Superior temporal gyrus (tissue), 1 donor: ENCODE measurements at regions not wholly inside any gene's neighbourhood (a gene's known extent, or its start where the extent isn't known, plus 50 kb on each side); places are given as distances from the start of the nearest gene placed in this dataset.

Experiments used
- DNase-seq: peaks from one replicate; pipeline ENCODE4 v3.0.0-alpha.2; 2016; ENCODE audit errors: extremely low spot score

DNA sequence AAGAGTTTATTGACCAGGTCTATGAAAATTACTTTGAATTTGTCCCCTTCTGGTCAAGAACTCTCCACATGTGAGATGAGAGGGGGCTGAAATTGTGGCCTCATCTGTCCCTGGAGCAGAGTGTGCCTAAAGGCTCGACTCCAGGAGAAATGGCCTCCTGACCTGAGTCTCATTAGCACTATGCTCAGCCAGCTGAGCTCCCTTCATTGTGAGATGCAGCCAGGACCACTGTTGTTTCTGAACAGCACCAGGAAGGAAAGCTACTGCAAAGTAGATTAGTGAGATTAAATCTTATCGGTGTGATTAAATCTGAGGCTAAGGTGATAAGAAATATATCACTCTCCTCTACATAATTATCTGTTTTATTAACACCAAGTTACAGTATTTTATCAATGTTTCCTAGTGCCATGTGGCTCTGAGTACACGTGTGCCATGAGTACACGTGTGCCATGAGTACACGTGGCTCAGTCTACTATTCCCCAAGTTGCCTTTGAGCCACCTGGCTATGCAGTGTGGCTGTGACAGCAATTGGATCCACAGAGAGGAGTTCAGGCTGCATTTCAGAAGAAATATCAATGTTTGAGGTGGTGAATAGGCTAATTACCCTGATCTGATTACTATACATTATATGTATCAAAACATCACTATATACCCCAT is 126.9 kb downstream of the IPMK start:
- DNase-seq: no peak

DNA sequence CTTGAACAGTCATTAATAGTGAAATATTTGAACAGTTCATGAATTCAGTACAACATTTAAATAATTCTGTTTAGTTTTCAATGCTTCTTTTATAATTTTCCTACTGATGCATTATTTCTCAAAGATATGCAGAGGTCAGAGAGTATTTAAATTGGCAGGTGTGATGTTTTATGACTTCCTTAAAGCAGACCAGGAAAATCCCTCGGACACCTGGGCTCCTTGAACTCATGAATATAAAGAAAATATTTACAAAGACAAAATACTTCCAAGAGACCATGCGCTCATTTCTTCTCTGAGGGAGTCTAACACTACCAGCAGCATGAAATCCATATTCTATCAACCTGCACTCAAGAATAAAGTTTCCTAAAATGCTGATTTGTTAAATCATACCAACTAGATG is 127.6 kb downstream of the IPMK start:
- no peak for DNase-seq

DNA sequence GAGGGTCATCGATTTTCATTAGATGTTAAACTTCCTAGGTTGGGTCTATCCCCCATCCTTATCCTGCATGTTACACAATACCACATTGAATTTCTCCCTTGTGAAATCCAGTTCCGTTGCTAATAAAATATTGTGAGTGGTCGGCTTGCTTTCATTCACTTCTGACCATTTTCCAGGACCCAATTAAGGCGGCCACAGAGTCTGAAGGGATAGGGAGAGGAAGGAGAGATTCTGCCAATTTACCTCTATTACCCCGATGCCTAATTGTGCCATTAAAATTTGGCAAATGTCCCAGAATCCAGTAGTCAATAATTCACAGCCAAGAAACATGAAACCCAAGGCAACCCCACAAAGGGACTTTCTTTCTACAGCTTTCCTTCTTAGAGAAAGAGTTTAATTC is 129.9 kb downstream of the IPMK start:
- peak; percentile 48 for DNase-seq

DNA sequence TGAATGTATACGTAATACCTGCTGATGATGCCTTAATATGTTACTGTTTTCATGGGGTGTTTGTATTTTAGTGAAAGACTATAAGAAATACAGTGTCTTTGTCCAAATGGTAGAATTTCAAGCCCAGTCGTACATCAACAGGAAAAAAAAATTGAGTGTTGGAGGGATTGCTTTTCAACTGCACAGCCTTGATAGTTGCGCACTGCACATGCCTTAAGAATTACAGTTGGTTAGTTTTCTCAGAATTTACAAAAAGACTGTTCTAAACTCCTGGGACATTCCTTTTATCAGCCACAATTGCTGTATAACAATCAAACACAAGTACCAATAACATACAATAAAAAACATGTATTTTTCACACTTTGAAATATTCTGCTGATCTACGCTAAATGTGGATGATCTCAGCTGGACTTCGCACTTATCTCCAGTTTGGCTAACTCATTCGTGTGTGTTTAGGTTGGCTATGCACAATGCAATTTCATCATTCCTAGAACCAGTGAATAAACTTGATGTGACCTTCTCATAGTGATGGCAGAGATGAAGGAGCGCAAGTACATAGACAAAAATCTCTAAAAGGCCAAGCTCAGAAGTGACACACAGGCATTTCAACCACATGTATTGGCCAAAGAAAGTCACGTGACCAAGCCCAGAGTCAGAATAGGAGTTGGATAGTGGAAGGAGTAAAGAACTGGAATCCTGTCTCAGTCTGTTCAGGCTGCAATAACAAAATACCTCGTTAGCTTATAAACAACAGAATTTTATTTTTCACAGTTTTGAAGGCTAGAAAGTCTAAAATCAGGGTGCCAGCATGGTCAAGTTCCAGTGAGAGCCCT is 152.3 kb downstream of the IPMK start:
- no peak for DNase-seq

DNA sequence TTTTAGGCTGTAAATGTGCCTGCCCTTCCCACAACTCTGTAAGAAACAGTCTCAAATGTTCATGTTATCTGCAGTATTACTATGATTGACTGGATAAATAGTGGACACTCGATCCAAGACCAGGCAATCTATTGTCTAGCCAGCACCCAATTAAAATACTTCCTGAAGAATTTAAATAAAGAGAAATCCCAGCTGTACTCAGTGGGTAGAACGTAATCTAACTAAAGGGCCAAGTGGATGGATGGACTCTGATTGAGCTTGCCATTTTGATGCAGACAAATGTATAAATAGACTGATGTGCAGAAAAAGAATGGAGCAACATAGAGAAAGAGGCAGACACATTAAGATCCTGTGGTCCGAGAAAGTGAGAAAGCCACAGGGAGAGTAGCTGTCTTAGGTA is 158.0 kb downstream of the IPMK start:
- DNase-seq: no peak

DNA sequence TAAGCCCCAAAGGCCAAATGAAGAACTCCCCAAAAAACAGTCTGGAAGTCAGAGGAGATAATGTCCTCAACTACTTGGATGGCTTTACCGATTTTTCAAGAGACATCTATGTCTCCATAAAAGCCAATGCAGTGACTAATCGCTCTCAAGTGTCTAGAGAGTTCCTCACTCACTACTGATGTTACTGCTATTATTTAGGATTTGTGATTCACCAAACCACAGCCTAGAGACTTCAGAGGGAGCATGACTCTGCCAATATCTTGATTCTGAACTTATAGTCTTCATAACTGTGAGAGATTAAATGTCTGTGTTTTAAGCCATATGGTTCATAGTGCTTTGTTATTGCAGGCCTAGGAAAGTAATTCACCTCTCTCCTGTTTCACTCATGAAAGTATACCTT is 160.2 kb downstream of the IPMK start:
- no peak for DNase-seq

DNA sequence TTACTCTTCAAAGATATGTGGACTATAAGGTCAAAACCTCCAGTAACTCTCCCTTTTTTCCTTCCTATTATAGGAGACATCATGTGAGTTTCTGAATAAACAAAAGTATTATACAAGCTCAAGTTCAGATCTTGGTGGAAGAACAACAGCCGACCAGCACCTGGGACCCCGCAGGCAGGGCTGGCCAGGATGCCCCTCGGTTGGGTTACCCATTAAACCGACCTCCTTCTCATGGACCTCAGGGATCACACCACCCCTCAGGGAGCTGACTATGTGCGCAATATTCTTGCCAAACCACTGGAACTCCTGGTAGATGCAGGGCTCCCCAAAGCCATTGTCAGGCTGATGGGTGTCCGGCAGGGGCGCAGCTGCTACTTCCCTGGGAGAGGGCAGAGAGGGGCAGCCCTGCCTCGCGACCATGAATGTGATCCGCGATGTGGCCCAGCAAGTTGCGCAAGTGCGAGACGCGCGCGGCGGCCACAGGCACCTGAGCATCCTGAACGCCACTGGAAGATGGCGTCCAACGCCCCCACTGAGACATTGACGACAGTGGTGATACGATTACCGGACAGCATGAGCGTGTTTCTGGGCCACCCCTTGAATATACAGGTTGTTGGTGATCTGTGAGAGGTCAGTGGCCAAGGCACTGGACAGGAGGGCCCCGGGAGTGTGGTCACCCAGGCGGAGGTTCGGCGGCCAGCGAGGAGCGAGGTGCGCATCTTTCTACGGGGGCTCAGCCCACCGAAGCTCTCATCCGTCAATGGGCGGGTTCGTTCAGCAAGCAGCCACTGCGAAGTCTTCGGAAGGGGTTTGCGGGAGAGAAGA is 161.3 kb downstream of the IPMK start:
- no peak for DNase-seq

DNA sequence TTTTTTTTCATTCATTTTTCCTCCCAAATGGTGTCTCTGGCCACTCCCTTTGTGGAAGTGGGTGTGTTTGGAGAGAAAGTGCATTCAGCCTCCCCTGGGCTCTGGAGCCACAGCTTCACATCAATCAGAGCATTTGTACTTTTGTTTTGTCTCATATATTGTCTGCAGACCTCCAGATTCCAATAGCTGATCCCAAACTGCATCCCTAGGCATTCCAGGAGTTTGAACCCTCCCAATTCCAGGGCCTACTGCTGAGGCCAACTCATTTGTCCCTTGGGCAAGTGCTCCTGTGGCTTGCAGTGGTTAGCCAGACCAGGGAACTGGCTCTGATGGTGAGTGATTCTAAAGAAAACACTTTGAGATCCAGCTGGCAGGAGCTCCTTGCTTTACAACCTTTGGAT is 163.3 kb downstream of the IPMK start:
- DNase-seq: no peak

DNA sequence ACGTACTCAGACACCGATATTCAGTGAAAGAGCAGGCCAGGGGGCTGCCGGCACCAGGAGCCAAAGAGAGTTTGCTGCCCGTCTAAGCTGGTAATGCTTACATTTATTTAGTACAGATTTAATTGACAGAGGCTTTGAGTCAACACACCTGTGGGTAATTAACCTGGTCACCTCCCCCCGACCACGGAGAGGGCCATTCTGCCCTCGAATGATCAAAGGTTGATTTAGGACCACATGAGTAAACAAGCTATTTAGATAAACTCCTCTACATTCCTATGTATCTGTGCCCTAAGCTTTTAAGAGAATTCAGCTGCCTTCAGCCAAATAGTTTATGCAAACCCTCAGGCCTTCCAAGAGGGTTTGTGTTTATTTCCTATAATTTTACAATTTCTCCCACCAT is 164.8 kb downstream of the IPMK start:
- DNase-seq: no peak

DNA sequence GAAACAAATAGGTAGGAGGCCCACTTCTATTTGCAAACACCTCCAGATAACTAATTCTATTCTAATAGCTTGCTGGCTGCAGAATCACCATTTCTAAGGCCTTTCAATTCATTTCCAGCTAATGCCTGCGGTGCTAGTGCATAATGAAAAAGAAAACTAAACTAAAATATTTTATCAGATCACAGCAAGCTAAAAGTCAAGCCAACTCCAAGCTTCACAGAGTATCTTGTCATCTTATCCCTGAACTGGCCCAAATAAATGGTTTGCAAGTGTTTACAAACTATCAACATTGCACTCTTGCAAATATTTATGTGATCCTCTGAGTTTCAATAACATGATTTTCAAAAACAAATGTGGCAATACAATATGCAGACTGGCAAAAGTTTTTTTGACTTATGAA is 166.0 kb downstream of the IPMK start:
- DNase-seq: no peak

DNA sequence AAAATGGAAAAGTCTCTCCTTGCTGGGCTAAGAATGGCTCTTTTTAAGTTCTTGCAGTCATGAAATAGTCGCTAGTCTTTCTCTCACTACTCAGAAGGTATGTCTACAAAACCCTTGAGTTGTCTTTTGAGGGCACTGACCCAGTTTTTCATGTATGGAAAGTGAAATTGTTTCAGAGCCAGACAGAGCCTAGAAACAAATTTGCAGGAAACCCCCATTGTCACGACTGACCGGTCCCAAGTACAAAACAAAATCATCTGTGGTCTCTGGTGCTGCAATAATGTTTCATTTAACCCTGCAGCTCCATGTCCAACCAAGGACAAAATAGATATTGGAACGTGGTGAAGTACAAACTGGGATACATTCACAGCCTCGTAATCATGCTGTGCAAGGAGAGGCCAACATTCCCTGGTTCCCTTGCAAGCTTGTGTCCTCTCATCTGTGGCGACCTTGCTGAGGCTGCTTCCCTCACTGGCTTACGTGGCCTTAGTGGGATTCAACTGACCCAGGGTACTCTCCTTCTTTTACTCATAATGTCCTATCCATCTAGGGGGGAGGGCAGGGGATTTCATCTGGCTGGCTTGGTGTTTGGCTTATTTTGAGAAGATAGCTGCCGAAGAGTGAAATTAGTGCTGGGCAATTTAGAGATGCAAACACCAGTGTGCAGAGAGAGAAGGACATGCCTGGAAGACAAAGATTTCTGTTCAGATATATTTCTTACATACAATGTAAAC is 172.5 kb downstream of the IPMK start:
- DNase-seq: no peak

DNA sequence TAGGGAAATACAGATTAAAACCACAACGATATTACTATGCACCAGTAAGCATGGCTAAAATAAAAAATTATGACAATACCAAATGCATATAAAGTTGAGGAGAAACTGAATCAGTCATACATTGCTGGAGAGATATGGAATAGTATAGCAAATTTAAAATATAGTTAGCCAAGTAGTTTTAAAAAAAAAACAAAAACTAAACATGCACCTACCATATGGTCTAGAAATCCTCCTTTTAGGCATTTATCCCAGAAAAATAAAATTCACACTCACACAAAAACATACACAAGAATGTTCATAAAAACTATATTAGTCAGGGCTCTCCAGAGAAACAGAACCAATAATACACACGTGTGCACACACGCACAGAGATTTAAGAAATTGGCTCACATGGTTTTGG is 175.8 kb downstream of the IPMK start:
- DNase-seq: no peak

DNA sequence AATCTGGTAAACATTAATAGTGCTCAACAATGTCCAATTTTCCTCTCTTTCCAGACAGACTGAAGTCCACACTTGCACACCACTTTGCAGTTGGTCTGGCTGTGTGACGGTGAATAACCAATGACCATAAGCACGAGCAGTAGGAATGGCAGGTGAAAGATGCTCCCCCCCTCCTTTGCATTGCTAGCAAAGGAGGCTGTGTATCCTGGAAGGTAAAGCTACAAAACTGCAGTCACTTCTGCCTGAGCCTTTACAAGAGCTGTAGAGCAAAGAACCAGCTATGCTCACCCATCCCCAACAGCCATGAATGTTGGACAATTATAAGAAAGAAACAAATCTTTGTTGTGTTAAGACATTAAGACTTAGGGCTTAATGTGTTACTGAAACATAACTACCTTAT is 178.0 kb downstream of the IPMK start:
- no peak for DNase-seq

DNA sequence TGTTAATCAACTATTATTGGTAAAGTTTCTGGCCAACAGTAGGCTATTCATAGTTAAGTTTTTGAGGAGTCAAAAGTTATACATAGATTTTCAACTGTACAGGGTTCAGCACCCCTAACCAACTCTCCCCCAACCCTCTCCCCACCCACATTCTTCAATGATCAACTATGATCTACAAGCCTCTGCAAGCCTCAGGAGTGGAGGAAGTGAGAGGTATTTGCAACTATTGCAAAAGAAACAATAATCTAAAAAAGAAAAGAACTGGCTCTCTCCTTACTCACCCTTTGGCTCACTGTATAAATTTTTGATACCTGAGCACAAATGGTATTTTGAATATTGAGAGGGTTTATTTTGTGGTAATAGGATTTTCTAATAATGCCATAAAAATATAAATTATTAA is 179.8 kb downstream of the IPMK start:
- no peak for DNase-seq

DNA sequence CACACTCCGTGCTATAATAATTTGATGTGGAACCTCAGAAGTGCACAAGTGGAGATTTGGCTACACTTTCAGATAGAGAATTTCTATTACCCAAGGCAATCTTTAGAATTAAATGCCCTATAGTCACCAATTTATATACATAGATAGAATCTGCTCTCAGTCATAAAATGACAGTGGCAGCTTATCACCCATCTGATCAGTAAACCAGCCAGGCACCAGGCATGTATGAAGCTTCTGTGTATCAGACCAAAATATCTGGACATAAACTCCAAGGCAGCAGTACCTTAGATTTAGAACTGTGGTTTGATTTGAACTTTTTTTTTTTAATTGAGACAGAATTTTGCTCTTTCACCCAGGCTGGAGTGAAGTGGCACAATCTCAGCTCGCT is 180.9 kb downstream of the IPMK start:
- DNase-seq: no peak

DNA sequence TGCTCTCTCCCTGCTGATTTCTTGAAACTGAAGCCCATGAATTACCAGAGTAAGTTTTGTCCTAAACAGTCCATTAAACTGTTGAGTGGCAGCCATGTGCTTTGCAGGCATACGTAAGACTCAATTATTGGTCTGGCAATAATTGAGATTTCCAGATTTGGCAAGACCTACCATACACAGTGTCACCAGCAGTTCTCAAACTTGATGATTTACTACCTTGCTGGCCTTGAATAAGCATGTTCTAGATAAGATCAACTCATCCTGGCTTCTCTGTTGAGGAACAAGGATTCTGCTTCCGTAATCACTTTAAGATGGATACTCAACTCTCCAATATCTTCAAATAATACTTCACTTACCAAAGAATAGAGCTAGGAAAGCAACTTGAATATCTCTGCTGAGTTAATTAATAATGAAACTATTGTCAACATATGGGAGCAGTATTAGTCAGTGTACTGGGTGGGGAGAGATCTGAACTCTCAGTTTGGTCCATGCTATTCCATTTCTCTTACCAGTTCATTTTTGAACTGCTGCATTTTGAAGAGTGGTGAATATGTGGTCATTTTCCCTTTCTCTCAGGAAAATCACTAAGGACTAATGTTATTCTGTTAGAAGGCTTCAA is 181.4 kb downstream of the IPMK start:
- DNase-seq: no peak

DNA sequence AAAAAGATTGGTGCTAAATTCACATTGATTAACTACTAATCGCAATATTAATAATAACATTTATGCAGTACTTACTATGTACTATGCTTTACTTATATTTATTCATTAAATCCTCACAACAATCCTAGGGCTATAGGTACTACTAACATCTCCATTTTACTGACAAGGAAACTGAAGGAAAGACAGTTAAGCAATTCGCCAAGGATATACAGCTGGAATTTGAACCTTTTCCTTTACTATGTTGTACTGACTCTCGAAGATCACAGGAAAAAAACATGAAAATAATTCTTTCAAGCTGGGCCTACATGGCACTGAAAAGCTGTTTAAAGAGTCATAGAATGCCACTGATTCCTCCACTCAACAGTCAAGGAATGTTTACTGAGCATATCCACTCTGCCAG is 185.4 kb downstream of the IPMK start:
- no peak for DNase-seq

DNA sequence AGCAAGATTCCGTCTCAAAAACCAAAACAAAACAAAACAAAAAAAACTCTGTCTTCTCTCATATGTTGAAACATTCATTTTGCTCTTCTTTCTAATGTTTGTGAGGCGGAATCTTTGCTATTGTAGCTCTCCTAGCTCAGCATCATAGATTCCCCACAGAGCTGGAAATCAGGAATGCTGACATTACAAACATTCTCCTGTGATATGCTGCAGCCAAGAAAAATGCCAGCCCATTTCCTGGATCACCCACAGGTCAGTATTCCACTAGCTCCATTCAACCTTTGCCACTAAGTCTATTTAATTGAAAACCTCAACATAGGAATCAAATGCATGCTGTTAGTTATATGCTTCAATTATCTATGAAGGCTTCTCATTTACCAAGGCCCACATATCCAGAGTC is 186.3 kb downstream of the IPMK start:
- DNase-seq: no peak

DNA sequence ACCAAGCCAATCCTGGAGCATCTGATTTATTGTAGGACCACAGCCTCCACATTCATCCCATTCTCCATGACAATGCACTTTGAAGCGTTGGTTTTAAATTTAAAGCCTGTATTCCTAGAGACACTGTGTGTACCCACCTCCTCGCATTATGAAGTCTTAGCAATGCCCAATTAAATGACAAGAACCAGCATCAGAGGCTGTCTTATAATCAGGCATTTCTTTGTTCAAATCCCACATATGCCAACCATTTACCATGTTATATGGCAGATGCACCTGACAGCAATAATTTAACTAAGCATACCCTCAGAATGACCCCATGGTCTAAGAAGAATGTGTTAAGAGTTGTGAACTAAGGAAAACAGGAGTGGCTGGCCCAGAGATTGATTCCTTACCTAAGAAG is 188.2 kb downstream of the IPMK start:
- DNase-seq: no peak

DNA sequence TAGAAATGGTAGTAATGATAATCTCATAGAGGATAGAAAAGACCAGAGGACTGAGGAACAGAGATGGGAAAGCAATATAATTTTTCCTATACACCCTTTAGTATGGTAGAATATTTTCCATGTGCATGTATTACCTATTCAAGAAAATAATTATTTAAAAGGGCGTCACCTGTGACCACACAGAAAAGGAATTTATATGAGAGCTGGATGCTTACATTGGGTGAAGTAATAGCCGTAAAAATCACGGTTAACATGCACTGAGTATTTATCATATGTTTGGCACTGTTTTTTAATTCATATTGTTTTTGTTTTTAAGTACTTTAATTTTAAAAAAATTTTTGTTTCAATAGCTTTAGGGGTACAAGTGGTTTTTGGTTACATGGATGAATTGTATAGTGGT is 195.1 kb downstream of the IPMK start:
- DNase-seq: no peak

DNA sequence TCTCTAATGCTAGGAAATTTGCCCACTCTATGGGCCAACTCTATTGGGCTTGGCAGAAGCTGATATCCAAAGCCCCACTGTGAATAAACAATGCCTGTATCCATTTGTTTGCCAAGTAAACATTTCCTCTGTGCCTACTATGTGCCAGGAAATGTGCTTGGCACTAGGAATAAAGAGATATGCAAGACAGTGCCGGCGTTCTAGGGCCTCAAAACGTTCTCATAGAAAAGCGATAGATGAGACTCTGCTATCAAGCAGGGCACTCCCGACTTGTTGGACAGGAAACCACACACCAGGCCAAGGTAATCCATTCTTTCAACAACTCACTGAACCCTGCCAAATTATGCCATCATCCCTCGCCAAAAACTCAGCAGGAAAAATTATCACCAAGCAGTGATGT is 196.7 kb downstream of the IPMK start:
- no peak for DNase-seq

DNA sequence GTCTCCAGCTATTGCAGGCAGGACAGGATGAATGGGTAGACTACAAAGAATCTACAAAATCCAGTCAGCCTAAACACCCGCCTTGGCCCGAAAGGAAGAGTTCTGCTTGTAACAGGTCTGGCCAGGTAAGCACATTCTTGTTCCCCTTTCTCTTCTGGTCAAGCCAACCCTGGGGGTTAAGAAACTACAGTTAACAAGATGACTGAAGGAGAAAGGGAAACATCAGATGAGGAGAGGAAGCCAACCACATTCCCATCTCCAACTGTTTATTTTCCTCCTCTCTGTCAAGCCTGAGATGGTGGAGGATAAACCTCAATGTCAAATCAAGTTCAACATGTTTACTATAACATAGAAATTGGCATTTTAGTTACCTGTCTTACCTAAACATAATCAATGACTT is 198.9 kb downstream of the IPMK start:
- no peak for DNase-seq
